Testis (tissue), 2 donors: ENCODE measurements at regions not wholly inside any gene's neighbourhood (a gene's known extent, or its start where the extent isn't known, plus 50 kb on each side); places are given as distances from the start of the nearest gene placed in this dataset.

Experiments used
- DNase-seq: peaks from one replicate; pipeline ENCODE4 v3.0.0-alpha.2; 2019
- H3K27ac ChIP-seq, 2 donors: fragments of 200-600 bp; sonication (generic); one replicate each; pipeline ENCODE4 v1.5.1; 2019
- H3K27me3 ChIP-seq: fragments of 200-600 bp; sonication (generic); one replicate; pipeline ENCODE4 v1.5.1; 2019
- H3K36me3 ChIP-seq: fragments of 200-600 bp; sonication (generic); one replicate; pipeline ENCODE4 v1.5.1; 2017; ENCODE audit warnings: low read depth; ENCODE audit errors: missing control alignments
- H3K4me1 ChIP-seq: fragments of 200-600 bp; sonication (generic); one replicate; pipeline ENCODE4 v1.5.1; 2019
- H3K4me3 ChIP-seq, 2 donors: fragments of 200-600 bp; sonication (generic); one replicate each; pipeline ENCODE4 v1.5.1; 2017 to 2019
- H3K9me3 ChIP-seq: fragments of 200-600 bp; sonication (generic); one replicate; pipeline ENCODE4 v1.5.1; 2017
- POLR2A ChIP-seq: fragments of 450-650 bp; IDR thresholded peaks from one replicate; pipeline ENCODE4 v1.6.1; 2017; ENCODE audit warnings: antibody characterized with exemption, mild to moderate bottlenecking, moderate library complexity
- WGBS, 2 donors: methylation state at CpG; one replicate each; pipeline ENCODE4 v1.1.5; 2018; 5-methylcytosine and 5-hydroxymethylcytosine counted together
- intact Hi-C: fragments of 100-400 bp; cut with DNase I; formaldehyde crosslinking; loops from one replicate; pipeline ENCODE4 v1.15.1; 2023; ENCODE audit warnings: low total_unique reads
- TF ChIP-seq, protein P1 (sequence below), 3 experiments: fragments of 450-650 bp in 2 of 3; fragments of 200-600 bp in 1 of 3; sonication (generic) in 1 of 3; IDR thresholded peaks; one replicate each; pipeline ENCODE4 v1.5.1; 2016 to 2019; ENCODE audit warnings: antibody characterized with exemption in 3 of 3, mild to moderate bottlenecking in 2 of 3, moderate library complexity in 1 of 3

- no peak for DNase-seq
- no peak for TF ChIP-seq POLR2A
- TF ChIP-seq, protein P1, sequence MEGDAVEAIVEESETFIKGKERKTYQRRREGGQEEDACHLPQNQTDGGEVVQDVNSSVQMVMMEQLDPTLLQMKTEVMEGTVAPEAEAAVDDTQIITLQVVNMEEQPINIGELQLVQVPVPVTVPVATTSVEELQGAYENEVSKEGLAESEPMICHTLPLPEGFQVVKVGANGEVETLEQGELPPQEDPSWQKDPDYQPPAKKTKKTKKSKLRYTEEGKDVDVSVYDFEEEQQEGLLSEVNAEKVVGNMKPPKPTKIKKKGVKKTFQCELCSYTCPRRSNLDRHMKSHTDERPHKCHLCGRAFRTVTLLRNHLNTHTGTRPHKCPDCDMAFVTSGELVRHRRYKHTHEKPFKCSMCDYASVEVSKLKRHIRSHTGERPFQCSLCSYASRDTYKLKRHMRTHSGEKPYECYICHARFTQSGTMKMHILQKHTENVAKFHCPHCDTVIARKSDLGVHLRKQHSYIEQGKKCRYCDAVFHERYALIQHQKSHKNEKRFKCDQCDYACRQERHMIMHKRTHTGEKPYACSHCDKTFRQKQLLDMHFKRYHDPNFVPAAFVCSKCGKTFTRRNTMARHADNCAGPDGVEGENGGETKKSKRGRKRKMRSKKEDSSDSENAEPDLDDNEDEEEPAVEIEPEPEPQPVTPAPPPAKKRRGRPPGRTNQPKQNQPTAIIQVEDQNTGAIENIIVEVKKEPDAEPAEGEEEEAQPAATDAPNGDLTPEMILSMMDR (IDR thresholded peaks at IDR 0.05) = no peak
- H3K4me1 ChIP-seq = peaks cover 12% of the 10 kb centered on the region
- H3K4me3 ChIP-seq = no peak overlapping the region
- H3K27me3 ChIP-seq = no peaks in the 10 kb centered on the region
- intact Hi-C loops = no loop called here
- H3K36me3 ChIP-seq = no peaks in the 10 kb centered on the region
- no peaks in the 10 kb centered on the region for H3K9me3 ChIP-seq
- 92 to 97% methylated on average over 1 of the region's 1 CpG for WGBS, 2 donors
- no peak overlapping the region for H3K27ac ChIP-seq
These were observed 61.2 kb upstream of the FOXN2 start for GRCh38 chr2:48253301-48253700.

- TF ChIP-seq POLR2A = no peak
- TF ChIP-seq, protein P1 (IDR thresholded peaks at IDR 0.05) = no peak
- no peak for DNase-seq
- H3K27ac ChIP-seq = no peak overlapping the region
- H3K36me3 ChIP-seq = no peaks in the 10 kb centered on the region
- H3K4me1 ChIP-seq = peaks cover 2% of the 10 kb centered on the region
- WGBS, 2 donors = 60 to 73% methylated on average over 1 of the region's 1 CpG
- no peak overlapping the region for H3K4me3 ChIP-seq
- intact Hi-C loops = no loop called here
- H3K9me3 ChIP-seq = no peaks in the 10 kb centered on the region
- no peaks in the 10 kb centered on the region for H3K27me3 ChIP-seq
These were observed 59.6 kb upstream of the FOXN2 start for GRCh38 chr2:48254839-48255238.

DNA sequence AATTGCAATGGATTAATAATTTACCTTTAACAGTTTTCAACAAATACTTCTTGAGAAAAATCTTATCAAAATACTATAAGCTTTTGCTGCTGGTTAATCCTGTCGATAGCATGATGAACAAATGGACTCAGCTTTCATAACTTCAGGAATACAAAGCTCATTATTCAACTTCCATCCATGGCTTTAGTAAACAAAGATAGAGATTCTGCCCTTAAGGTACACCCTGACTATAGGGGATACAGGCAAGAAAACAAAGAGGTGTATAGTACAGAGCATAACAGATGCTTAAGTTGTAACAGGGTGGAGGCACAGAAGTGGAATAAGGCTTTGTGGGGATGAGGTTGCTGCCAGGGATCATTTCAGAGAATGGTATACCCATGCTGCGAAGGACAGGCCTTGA is 57.0 kb upstream of the FOXN2 start:
- Histone ChIP-seq H3K27ac (no peak overlapping the region), H3K4me3 (no peak overlapping the region), H3K4me1 (no peaks in the 10 kb centered on the region), H3K36me3 (no peaks in the 10 kb centered on the region), H3K27me3 (no peaks in the 10 kb centered on the region), H3K9me3 (no peaks in the 10 kb centered on the region)
- TF ChIP-seq, protein P1 (IDR thresholded peaks at IDR 0.05) = no peak
- no peak for TF ChIP-seq POLR2A
- 91% methylated on average over 2 of the region's 2 CpGs for WGBS, 2 donors
- intact Hi-C loops = no loop called here
- no peak for DNase-seq

GRCh38 chr2:48258481-48259149 is 55.9 kb upstream of the FOXN2 start:
- Histone ChIP-seq H3K4me1 (no peaks in the 10 kb centered on the region), H3K9me3 (no peaks in the 10 kb centered on the region), H3K4me3 (no peak overlapping the region), H3K27ac (no peak overlapping the region), H3K27me3 (no peaks in the 10 kb centered on the region), H3K36me3 (no peaks in the 10 kb centered on the region)
- no peak for DNase-seq
- intact Hi-C loops = no loop called here
- TF ChIP-seq POLR2A = no peak
- TF ChIP-seq, protein P1 (IDR thresholded peaks at IDR 0.05) = no peak
- WGBS, 2 donors = 88 to 92% methylated on average over 4 of the region's 4 CpGs

- H3K36me3 ChIP-seq = no peaks in the 10 kb centered on the region
- no peaks in the 10 kb centered on the region for H3K9me3 ChIP-seq
- H3K27ac ChIP-seq = no peak overlapping the region
- DNase-seq = no peak
- intact Hi-C loops = no loop called here
- no peak for TF ChIP-seq POLR2A
- TF ChIP-seq, protein P1 (IDR thresholded peaks at IDR 0.05) = no peak
- no peak overlapping the region for H3K4me3 ChIP-seq
- H3K4me1 ChIP-seq = no peaks in the 10 kb centered on the region
- no peaks in the 10 kb centered on the region for H3K27me3 ChIP-seq
- 81 to 89% methylated on average over 1 of the region's 1 CpG for WGBS, 2 donors
These were observed 54.7 kb upstream of the FOXN2 start for GRCh38 chr2:48259811-48260210.
